GM23338 (cell line): ENCODE measurements at regions not wholly inside any gene's neighbourhood (a gene's known extent, or its start where the extent isn't known, plus 50 kb on each side); places are given as distances from the start of the nearest gene placed in this dataset.

Source experiments
- ATAC-seq: fragments of 200-7000 bp; cut with Tn5 transposase; 3 replicates; pipeline ENCODE4 v1.9.1; 2020
- DNase-seq: peaks from one replicate; pipeline ENCODE4 v3.0.0-alpha.2; 2015; ENCODE audit warnings: low spot score
- H2AFZ ChIP-seq: fragments of 200-600 bp; sonication (generic); 2 replicates; pipeline ENCODE4 v1.8.0; 2016; ENCODE audit warnings: antibody characterized with exemption, mild to moderate bottlenecking, moderate library complexity
- H3F3A ChIP-seq: fragments of 200-600 bp; sonication (generic); replicated peaks from 2 replicates; pipeline ENCODE4 v1.8.0; 2017; ENCODE audit warnings: antibody characterized with exemption, mixed run types, low read depth
- H3K27ac ChIP-seq: fragments of 200-600 bp; sonication (generic); 2 replicates; pipeline ENCODE4 v1.6.1; 2016; ENCODE audit warnings: low read depth
- H3K27me3 ChIP-seq: fragments of 200-600 bp; sonication (generic); 2 replicates; pipeline ENCODE4 v1.8.0; 2016; ENCODE audit warnings: mild to moderate bottlenecking, mixed run types, moderate library complexity; ENCODE audit not compliant: insufficient read depth
- H3K36me3 ChIP-seq: fragments of 200-600 bp; sonication (generic); 2 replicates; pipeline ENCODE4 v1.8.0; 2016; ENCODE audit warnings: mild to moderate bottlenecking; ENCODE audit not compliant: insufficient read depth
- H3K4me1 ChIP-seq: fragments of 200-600 bp; sonication (generic); 2 replicates; pipeline ENCODE4 v1.8.0; 2016; ENCODE audit warnings: mild to moderate bottlenecking, moderate library complexity; ENCODE audit not compliant: insufficient read depth
- H3K4me2 ChIP-seq: fragments of 200-600 bp; sonication (generic); 2 replicates; pipeline ENCODE4 v1.7.1; 2017; ENCODE audit warnings: mixed run types
- H3K4me3 ChIP-seq: fragments of 200-600 bp; sonication (generic); 2 replicates; pipeline ENCODE4 v1.6.1; 2016; ENCODE audit warnings: mixed run types
- H3K79me2 ChIP-seq: fragments of 200-600 bp; sonication (generic); replicated peaks from 2 replicates; pipeline ENCODE4 v1.8.0; 2017; ENCODE audit warnings: mild to moderate bottlenecking; ENCODE audit not compliant: insufficient read depth
- H3K9me2 ChIP-seq: fragments of 200-600 bp; sonication (generic); 2 replicates; pipeline ENCODE4 v1.8.0; 2017; ENCODE audit not compliant: insufficient read depth
- H4K20me1 ChIP-seq: fragments of 200-600 bp; sonication (generic); replicated peaks from 2 replicates; pipeline ENCODE4 v1.8.0; 2017; ENCODE audit warnings: mild to moderate bottlenecking; ENCODE audit not compliant: insufficient read depth
- H3K27ac Mint-ChIP-seq: 2 replicates; pipeline ENCODE4 v1.8.0; 2020; ENCODE audit warnings: inconsistent platforms, mild to moderate bottlenecking, moderate library complexity, mixed read lengths
- H3K27me3 Mint-ChIP-seq: 3 replicates; pipeline ENCODE4 v1.8.0; 2022; ENCODE audit warnings: low read depth, mild to moderate bottlenecking, moderate library complexity, mixed read lengths, inconsistent platforms; ENCODE audit not compliant: insufficient read depth, poor library complexity
- H3K36me3 Mint-ChIP-seq: 3 replicates; pipeline ENCODE4 v1.8.0; 2021; ENCODE audit warnings: low read depth, mild to moderate bottlenecking, inconsistent platforms, moderate library complexity, mixed read lengths
- H3K4me1 Mint-ChIP-seq: 3 replicates; pipeline ENCODE4 v1.8.0; 2020; ENCODE audit warnings: mild to moderate bottlenecking, inconsistent platforms, mixed read lengths
- H3K4me3 Mint-ChIP-seq: 3 replicates; pipeline ENCODE4 v1.8.0; 2021; ENCODE audit warnings: moderate library complexity, mild to moderate bottlenecking, inconsistent platforms, mixed read lengths
- H3K9me3 Mint-ChIP-seq: 3 replicates; pipeline ENCODE4 v1.8.0; 2020; ENCODE audit warnings: moderate library complexity, mild to moderate bottlenecking, inconsistent platforms, mixed read lengths
- CTCF ChIP-seq, 2 experiments: fragments of 200-600 bp in 1 of 2; sonication (generic) in 1 of 2; conservative IDR thresholded peaks; 2 replicates each; pipeline versions ENCODE4 v1.5.1 to v1.6.1; 2016 to 2017; ENCODE audit warnings: antibody characterized with exemption in 2 of 2, low read depth in 2 of 2, mild to moderate bottlenecking in 2 of 2, moderate library complexity in 1 of 2
- ETS1 ChIP-seq: IDR thresholded peaks from 2 replicates; pipeline ENCODE4 v1.6.1; 2016; ENCODE audit warnings: antibody characterized with exemption
- EZH2 ChIP-seq: fragments of 200-600 bp; sonication (generic); IDR thresholded peaks from one replicate; pipeline ENCODE4 v1.8.0; 2017; ENCODE audit warnings: antibody characterized with exemption, mild to moderate bottlenecking, low read depth; ENCODE audit not compliant: unreplicated experiment
- EZH2phosphoT487 ChIP-seq: fragments of 200-600 bp; sonication (generic); IDR thresholded peaks from one replicate; pipeline ENCODE4 v1.8.1; 2018; ENCODE audit warnings: antibody characterized with exemption; ENCODE audit not compliant: unreplicated experiment
- JUNB ChIP-seq: IDR thresholded peaks from one replicate; pipeline ENCODE4 v1.6.1; 2016; ENCODE audit warnings: antibody characterized with exemption; ENCODE audit not compliant: unreplicated experiment
- POLR2AphosphoS5 ChIP-seq: IDR thresholded peaks from 2 replicates; pipeline ENCODE4 v1.6.1; 2016; ENCODE audit warnings: antibody characterized with exemption, low read depth
- STAT1 ChIP-seq: IDR thresholded peaks from one replicate; pipeline ENCODE4 v1.6.1; 2016; ENCODE audit warnings: antibody characterized with exemption; ENCODE audit not compliant: unreplicated experiment
- ZNF331 ChIP-seq: fragments of 250-450 bp; sonication (Bioruptor Pico); IDR thresholded peaks from 2 replicates; pipeline ENCODE4 v1.5.0; 2020; ENCODE audit warnings: low read depth, mild to moderate bottlenecking, moderate library complexity
- ZNF462 ChIP-seq: fragments of 250-450 bp; sonication (Bioruptor Pico); IDR thresholded peaks from 2 replicates; pipeline ENCODE4 v1.5.0; 2020; ENCODE audit warnings: mild to moderate bottlenecking, moderate library complexity

- TF ChIP-seq ZNF331 (CRISPR knock-in tag) = no peak
- Histone ChIP-seq H3K79me2 (no peaks in the 10 kb centered on the region), H3K9me2 (no peaks in the 10 kb centered on the region; the same call in 1 of the 2 replicates), H3K27me3 (no peaks in the 10 kb centered on the region), H3K4me1 (no peaks in the 10 kb centered on the region), H3K27ac (no peak overlapping the region), H4K20me1 (no peaks in the 10 kb centered on the region), H3F3A (no peaks in the 10 kb centered on the region), H3K4me2 (no peak overlapping the region), H3K36me3 (no peaks in the 10 kb centered on the region), H3K4me3 (no peak overlapping the region), H2AFZ (no peak overlapping the region)
- DNase-seq (no peak), ATAC-seq (no peak)
- no peak overlapping the region for H3K27ac Mint-ChIP-seq
- H3K9me3 Mint-ChIP-seq = peaks cover 7% of the 10 kb centered on the region; the same call in 1 of the 3 replicates
- peaks cover 2% of the 10 kb centered on the region for H3K27me3 Mint-ChIP-seq
- peaks cover 6% of the 10 kb centered on the region; the same call in 1 of the 3 replicates for H3K4me1 Mint-ChIP-seq
- 0 out of 3 replicates have a peak, but pooled peaks cover 3% of the 10 kb centered on the region for H3K36me3 Mint-ChIP-seq
- H3K4me3 Mint-ChIP-seq = no peak overlapping the region
Observed at GRCh38 chr3:69605867-69606266, 133.4 kb upstream of the MITF start.

- peaks cover 10% of the 10 kb centered on the region; the same call in 2 of the 3 replicates for H3K9me3 Mint-ChIP-seq
- TF ChIP-seq STAT1 (no peak), ZNF331 (CRISPR knock-in tag) (no peak), CTCF (conservative IDR thresholded peaks at IDR 0.05; ENCODE audit: low read depth in 2 of 2) (no peak), EZH2 (no peak), ETS1 (no peak), ZNF462 (no peak), POLR2AphosphoS5 (no peak), EZH2phosphoT487 (no peak), JUNB (no peak)
Observed at GRCh38 chr3:69604735-69605450, 134.4 kb upstream of the MITF start.

More at GRCh38 chr3:69604735-69605450, 134.4 kb upstream of the MITF start:
- ATAC-seq = no peak
- no peaks in the 10 kb centered on the region; the same call in 1 of the 2 replicates for H3K9me2 ChIP-seq
- no peaks in the 10 kb centered on the region for H3K27me3 ChIP-seq
- H2AFZ ChIP-seq = no peak overlapping the region
- H3K4me2 ChIP-seq = no peak overlapping the region
- Mint-ChIP-seq H3K4me1 (peaks cover 6% of the 10 kb centered on the region; the same call in 1 of the 3 replicates), H3K27ac (no peak overlapping the region), H3K36me3 (0 out of 3 replicates have a peak, but pooled peaks cover 3% of the 10 kb centered on the region), H3K27me3 (peaks cover 2% of the 10 kb centered on the region), H3K4me3 (no peak overlapping the region)
- no peaks in the 10 kb centered on the region for H4K20me1 ChIP-seq
- no peak for DNase-seq
- no peak overlapping the region for H3K4me3 ChIP-seq
- no peaks in the 10 kb centered on the region for H3K4me1 ChIP-seq
- no peaks in the 10 kb centered on the region for H3K36me3 ChIP-seq
- H3K27ac ChIP-seq = no peak overlapping the region
- no peaks in the 10 kb centered on the region for H3F3A ChIP-seq
- no peaks in the 10 kb centered on the region for H3K79me2 ChIP-seq
